Central memory CD8-positive, alpha-beta T cell (primary cell): ENCODE measurements at regions not wholly inside any gene's neighbourhood (a gene's known extent, or its start where the extent isn't known, plus 50 kb on each side); places are given as distances from the start of the nearest gene placed in this dataset.

Source experiments
- ATAC-seq: fragments of 150-1000 bp; cut with Tn5 transposase; replicated peaks from 2 replicates; pipeline ENCODE4 v1.10.0; 2022; ENCODE audit warnings: mild to moderate bottlenecking, moderate FRiP score, moderate number of reproducible peaks; ENCODE audit not compliant: poor library complexity, severe bottlenecking; ENCODE audit errors: extremely low read depth
- DNase-seq, 2 donors: peaks; one replicate each; pipeline ENCODE4 v3.0.0; 2021; ENCODE audit warnings: low spot score in 2 of 2
- H3K27ac Mint-ChIP-seq: one replicate; pipeline ENCODE4 v1.8.0; 2022; ENCODE audit warnings: low read depth, mild to moderate bottlenecking, moderate library complexity, mixed read lengths
- H3K27me3 Mint-ChIP-seq: one replicate; pipeline ENCODE4 v1.8.0; 2022; ENCODE audit warnings: mixed read lengths
- H3K36me3 Mint-ChIP-seq: one replicate; pipeline ENCODE4 v1.8.0; 2022; ENCODE audit warnings: mild to moderate bottlenecking, moderate library complexity, mixed read lengths; ENCODE audit not compliant: insufficient read depth
- H3K4me1 Mint-ChIP-seq: one replicate; pipeline ENCODE4 v1.8.0; 2022; ENCODE audit warnings: mixed read lengths
- H3K4me3 Mint-ChIP-seq: one replicate; pipeline ENCODE4 v1.8.0; 2022; ENCODE audit warnings: mild to moderate bottlenecking, moderate library complexity, mixed read lengths
- H3K9me3 Mint-ChIP-seq: one replicate; pipeline ENCODE4 v1.8.0; 2022; ENCODE audit warnings: mixed read lengths

DNA sequence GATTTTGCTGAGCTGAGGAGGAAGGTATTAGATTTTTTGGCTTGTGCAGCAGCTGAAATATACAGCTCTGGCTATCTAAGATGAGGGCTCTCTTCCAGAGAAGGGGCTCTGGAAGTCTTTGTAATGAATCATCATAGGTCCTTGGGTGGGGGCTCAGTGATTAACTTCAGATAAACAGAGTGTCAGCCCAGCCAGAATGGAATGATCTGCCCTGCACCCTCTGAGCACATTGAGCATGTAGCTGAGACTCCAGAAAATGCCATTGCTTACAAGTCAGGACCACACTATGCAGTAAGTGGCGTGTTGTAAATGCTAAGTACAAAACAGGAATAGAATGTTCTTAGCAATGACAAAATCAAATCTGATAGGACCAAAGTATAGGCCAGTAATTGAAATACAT lies 836.0 kb downstream of the PDHA2 start:
- Mint-ChIP-seq H3K36me3 (no peaks in the 10 kb centered on the region), H3K9me3 (peaks cover 23% of the 10 kb centered on the region), H3K4me1 (no peaks in the 10 kb centered on the region), H3K27me3 (no peaks in the 10 kb centered on the region), H3K27ac (no peak overlapping the region), H3K4me3 (no peak overlapping the region)
- ATAC-seq (no peak), DNase-seq (no peak)

DNA sequence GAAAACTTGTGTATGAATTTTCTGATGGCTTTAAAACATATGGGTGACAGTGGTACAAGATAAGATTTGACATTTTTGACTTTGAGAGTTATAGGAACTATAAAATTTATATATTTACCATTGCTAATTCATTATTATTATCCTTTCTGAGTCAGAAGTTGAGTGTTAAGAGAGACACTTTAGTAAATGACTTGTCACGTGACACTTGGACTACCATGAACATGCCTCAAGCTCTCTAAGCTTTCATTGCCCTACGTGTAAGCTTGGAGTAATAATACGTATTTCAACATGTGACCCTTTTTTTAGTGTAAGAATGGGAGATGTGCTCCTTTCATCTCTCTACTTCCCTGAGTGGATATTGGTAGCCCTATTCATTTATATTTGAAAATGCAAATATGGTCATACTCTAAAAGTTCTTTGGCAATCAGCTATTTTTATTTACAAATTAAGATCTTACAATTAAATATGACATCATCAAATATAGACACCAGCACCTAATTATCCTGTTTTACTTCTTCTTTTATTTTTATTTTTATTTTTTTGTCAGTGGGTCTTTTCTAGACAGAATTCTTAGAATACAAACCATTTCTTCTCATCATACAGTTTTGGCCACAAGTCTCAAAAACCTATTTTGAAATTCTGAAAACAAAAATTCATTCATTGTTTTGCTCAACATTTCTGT lies 837.0 kb downstream of the PDHA2 start:
- no peak overlapping the region for H3K27ac Mint-ChIP-seq
- DNase-seq = no peak
- H3K4me1 Mint-ChIP-seq = no peaks in the 10 kb centered on the region
- H3K4me3 Mint-ChIP-seq = no peak overlapping the region
- no peaks in the 10 kb centered on the region for H3K27me3 Mint-ChIP-seq
- no peak for ATAC-seq
- no peaks in the 10 kb centered on the region for H3K36me3 Mint-ChIP-seq
- H3K9me3 Mint-ChIP-seq = peaks cover 23% of the 10 kb centered on the region

DNA sequence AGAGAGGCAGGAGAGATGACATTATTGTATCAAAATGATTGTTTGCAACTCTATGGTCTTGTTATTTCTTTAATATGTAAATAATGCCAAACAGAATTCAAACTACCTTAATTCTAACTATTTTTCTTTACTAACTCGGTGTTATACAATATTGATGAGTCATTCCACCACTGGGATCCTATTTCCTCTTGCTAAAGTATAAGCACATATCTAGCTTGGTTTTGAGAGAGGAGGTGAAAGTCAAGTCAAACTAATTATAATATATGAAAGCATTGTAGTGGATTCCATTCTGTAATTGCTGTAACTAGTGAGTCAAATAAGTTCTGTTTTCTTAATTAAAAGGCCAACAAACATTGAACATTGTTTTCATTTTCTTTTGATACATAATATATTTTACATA lies 837.6 kb downstream of the PDHA2 start:
- no peak overlapping the region for H3K4me3 Mint-ChIP-seq
- peaks cover 23% of the 10 kb centered on the region for H3K9me3 Mint-ChIP-seq
- DNase-seq (no peak), ATAC-seq (no peak)
- no peaks in the 10 kb centered on the region for H3K36me3 Mint-ChIP-seq
- no peaks in the 10 kb centered on the region for H3K4me1 Mint-ChIP-seq
- no peaks in the 10 kb centered on the region for H3K27me3 Mint-ChIP-seq
- no peak overlapping the region for H3K27ac Mint-ChIP-seq

DNA sequence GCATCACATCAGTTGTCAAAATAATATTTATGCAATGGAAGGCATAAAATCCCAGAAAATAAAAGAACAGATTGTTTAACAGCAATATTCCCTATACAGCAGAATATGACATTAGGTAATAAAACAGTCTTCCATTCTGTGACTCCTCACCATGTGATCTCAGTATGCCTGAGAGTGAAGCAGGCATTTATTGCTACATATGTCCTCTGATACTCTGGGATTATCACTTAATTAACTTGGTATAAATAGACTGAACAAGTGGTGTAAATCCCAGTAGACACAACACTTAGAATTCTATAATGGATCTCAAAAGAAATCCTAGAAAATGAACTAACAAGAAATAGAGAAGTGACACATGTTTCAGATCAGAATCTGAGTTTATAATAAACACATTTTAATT lies 841.3 kb downstream of the PDHA2 start:
- no peaks in the 10 kb centered on the region for H3K36me3 Mint-ChIP-seq
- ATAC-seq (no peak), DNase-seq (no peak)
- no peaks in the 10 kb centered on the region for H3K4me1 Mint-ChIP-seq
- no peak overlapping the region for H3K27ac Mint-ChIP-seq
- H3K4me3 Mint-ChIP-seq = no peak overlapping the region
- H3K27me3 Mint-ChIP-seq = no peaks in the 10 kb centered on the region
- peaks cover 22% of the 10 kb centered on the region for H3K9me3 Mint-ChIP-seq

DNA sequence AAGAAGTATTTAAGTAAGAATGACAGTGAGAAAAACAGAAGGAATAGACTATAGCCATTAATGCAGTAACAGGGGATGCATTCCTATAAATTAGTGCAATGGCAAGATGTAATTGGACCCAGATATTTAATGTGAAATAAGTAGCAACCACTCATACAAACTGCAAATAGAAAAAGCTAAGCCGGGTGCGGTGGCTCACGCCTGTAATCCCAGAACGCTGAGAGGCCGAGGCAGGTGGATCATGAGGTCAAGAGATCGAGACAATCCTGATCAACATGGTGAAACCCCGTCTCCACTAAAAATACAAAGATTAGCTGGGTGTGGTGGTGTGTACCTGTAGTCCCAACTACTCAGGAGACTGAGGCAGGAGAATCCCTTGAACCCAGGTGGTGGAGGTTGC lies 845.8 kb downstream of the PDHA2 start:
- Mint-ChIP-seq H3K9me3 (peaks cover 23% of the 10 kb centered on the region), H3K27me3 (no peaks in the 10 kb centered on the region), H3K4me3 (no peak overlapping the region), H3K4me1 (no peaks in the 10 kb centered on the region), H3K36me3 (no peaks in the 10 kb centered on the region), H3K27ac (no peak overlapping the region)
- DNase-seq (no peak), ATAC-seq (no peak)

DNA sequence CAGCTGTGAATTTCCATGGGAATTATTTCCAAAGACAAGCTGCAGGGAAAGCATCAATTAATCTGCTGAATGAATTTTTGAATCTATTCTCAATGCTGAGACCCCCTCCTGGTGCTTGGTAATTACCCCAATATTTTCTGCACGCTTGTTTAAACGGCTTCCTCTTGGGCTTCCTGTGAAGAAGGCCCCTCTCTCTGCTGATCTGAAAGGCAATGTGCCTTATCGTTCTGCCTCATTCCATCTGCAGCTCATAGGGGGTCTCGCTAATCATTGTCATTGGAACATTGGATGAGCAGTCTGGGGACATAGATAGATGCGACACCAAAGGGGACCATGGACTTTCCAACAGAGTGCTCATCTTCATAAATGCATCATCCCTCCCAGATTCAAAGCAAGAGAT lies 851.6 kb downstream of the PDHA2 start:
- H3K27me3 Mint-ChIP-seq = no peaks in the 10 kb centered on the region
- H3K27ac Mint-ChIP-seq = no peak overlapping the region
- no peaks in the 10 kb centered on the region for H3K36me3 Mint-ChIP-seq
- ATAC-seq = no peak
- H3K4me1 Mint-ChIP-seq = no peaks in the 10 kb centered on the region
- no peak overlapping the region for H3K4me3 Mint-ChIP-seq
- peaks cover 31% of the 10 kb centered on the region for H3K9me3 Mint-ChIP-seq
- no peak for DNase-seq

DNA sequence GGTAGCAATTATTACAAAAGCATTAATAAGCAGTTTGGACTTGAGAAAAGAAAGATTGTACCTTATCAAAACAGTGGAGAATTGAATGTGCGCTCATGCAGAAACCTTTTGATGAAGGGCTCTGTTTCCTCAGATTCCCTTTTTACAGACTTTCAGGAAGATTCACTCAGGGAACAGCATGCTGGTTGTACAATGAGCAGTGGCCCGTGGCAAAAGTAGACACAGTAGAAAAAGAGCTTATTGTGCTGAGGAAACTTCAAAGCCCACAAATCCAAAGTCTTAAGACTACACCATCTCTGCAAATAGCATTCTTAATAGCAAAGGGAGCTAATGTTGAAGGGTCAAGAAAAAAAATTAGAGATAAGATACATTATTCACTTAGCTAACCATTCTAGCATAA lies 858.9 kb downstream of the PDHA2 start:
- H3K27me3 Mint-ChIP-seq = no peaks in the 10 kb centered on the region
- ATAC-seq = no peak
- no peak for DNase-seq
- no peak overlapping the region for H3K27ac Mint-ChIP-seq
- no peak overlapping the region for H3K4me3 Mint-ChIP-seq
- no peaks in the 10 kb centered on the region for H3K4me1 Mint-ChIP-seq
- no peaks in the 10 kb centered on the region for H3K36me3 Mint-ChIP-seq
- H3K9me3 Mint-ChIP-seq = peaks cover 22% of the 10 kb centered on the region

DNA sequence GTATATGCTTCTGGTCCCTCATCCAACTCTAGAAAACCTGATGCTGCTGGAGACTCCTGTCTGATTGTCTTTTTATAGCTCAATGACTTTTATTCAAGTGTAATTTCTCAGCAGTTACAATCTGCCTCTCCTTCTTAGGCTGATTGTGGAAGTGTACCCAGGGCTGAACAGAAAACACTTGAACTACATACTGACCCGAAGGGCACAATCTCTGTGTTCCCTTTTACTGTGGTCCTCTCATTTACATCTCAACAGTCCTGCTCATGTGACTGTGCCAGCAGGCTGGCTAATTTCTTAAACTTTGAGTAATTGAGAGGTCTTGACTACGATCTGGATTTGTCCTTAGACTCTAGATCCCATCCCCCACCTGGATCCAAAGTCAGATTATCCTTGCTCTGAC lies 863.4 kb downstream of the PDHA2 start:
- ATAC-seq (no peak), DNase-seq (no peak)
- Mint-ChIP-seq H3K9me3 (peaks cover 17% of the 10 kb centered on the region), H3K4me3 (no peak overlapping the region), H3K27ac (no peak overlapping the region), H3K27me3 (no peaks in the 10 kb centered on the region), H3K4me1 (no peaks in the 10 kb centered on the region), H3K36me3 (no peaks in the 10 kb centered on the region)

DNA sequence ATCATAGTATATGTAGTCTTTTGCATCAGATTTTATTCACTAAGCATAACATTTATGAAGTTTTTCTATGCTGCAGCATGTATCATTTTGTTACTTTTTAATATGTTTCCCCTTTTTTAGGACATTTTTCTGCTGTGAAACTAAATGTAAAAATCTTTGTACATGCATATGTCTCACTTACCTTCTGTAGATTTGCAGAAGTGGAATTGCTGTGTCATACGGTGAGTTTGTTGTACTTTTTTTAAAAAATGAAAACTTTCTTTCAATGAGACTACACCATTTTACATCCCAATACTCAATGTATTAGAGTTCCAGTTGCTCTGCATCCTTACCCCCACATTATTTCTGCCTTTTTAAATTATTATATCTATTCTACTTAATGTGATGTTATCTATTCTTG lies 868.9 kb downstream of the PDHA2 start:
- DNase-seq = no peak
- Mint-ChIP-seq H3K27me3 (no peaks in the 10 kb centered on the region), H3K9me3 (peaks cover 5% of the 10 kb centered on the region), H3K4me1 (no peaks in the 10 kb centered on the region), H3K27ac (no peak overlapping the region), H3K36me3 (no peaks in the 10 kb centered on the region), H3K4me3 (no peak overlapping the region)
- no peak for ATAC-seq

DNA sequence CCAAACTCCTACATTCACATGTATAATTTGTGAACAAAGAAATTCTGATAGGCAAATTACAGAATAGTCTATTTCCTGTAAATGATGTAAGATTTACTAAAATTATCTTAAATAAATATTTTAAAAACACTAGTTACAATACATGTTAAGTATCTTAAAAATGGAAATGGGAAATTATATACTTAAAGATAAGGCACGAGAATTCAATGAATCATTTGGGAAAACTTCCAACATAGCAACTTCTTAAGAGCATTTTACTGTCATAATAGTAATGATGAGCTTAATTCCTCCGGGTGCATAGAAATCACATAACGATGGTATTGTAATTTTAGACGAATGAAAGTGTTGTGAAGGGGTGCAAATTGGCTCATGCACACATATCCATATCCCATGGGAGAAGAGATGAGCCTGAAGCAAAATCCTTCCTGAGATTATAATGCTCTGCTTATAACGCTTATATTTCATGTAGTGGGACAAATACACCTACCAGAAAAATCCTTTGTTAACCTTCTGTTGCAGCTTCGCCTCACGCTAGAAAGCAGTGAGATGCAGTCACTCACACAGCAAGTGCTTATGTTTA lies 873.5 kb downstream of the PDHA2 start:
- DNase-seq = no peak
- ATAC-seq = no peak
- H3K36me3 Mint-ChIP-seq = no peaks in the 10 kb centered on the region
- H3K27me3 Mint-ChIP-seq = no peaks in the 10 kb centered on the region
- no peaks in the 10 kb centered on the region for H3K4me1 Mint-ChIP-seq
- H3K4me3 Mint-ChIP-seq = no peak overlapping the region
- peaks cover 10% of the 10 kb centered on the region for H3K9me3 Mint-ChIP-seq
- H3K27ac Mint-ChIP-seq = no peak overlapping the region

DNA sequence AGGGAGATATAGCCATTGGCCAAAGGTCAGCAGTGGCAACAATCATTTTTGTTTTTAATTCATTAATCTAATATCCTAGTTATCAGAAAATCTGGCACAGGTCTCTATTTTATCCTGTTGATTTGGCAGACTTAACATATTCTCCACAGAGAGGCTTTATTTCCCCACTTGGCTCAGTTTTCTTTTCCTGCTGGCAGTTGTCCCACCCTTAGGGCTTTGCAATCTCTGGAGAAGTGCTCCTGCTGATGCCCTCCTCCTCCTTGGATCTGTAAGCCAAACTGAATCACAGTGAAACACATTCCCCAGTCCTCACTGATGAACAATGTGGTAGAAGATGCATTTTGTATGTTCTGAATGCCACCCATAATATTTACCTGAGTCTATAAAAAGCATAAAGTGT lies 889.7 kb downstream of the PDHA2 start:
- Mint-ChIP-seq H3K27ac (no peak overlapping the region), H3K9me3 (peaks cover 16% of the 10 kb centered on the region), H3K36me3 (no peaks in the 10 kb centered on the region), H3K4me1 (no peaks in the 10 kb centered on the region), H3K4me3 (no peak overlapping the region), H3K27me3 (no peaks in the 10 kb centered on the region)
- no peak for ATAC-seq
- no peak for DNase-seq

DNA sequence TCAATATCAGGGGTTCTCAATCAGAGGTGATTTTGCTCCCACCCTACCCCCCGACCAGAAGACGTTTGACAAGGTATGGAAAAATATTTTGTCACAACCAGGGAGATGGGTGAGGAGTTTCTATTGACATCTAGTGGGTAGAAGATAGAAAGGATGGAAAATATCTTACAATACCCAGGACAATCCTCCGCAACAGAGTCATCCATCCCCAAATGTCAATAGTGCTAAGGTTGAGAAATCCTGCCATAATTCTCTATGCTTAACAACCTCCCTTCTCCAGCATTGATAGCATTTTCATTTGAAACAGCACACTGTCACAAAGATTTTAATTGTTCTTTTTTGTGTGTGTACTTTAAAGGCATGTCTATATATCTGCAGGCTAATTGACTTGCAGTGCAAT lies 890.5 kb downstream of the PDHA2 start:
- DNase-seq (no peak), ATAC-seq (no peak)
- no peak overlapping the region for H3K27ac Mint-ChIP-seq
- H3K9me3 Mint-ChIP-seq = peaks cover 16% of the 10 kb centered on the region
- H3K4me3 Mint-ChIP-seq = no peak overlapping the region
- H3K4me1 Mint-ChIP-seq = no peaks in the 10 kb centered on the region
- no peaks in the 10 kb centered on the region for H3K36me3 Mint-ChIP-seq
- no peaks in the 10 kb centered on the region for H3K27me3 Mint-ChIP-seq

DNA sequence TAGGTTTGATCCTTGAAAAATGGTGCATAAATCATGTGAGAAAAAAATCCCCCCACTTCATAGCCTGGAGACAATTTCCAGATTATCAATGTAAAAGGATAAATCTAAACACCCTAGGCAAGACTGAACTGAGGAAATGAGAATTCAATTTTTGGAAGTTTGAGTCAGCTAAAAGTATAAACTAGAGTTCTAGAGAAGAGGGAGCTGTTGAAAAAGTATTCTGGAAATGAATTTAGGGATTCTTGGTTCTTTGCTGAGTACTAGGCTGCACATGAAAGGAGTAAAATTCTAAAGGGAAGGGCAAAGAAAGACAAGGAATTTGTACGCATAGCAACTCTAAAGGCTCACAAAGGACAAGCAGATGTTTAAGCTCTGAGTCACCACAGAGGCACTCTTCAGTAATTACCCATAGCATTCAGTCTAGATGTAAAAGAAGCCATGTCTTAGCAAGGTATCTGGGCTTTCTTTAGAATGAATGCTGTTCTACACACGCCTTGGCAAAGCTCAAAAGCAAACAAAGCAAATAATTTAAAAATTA lies 896.5 kb downstream of the PDHA2 start:
- Mint-ChIP-seq H3K4me3 (no peak overlapping the region), H3K4me1 (no peaks in the 10 kb centered on the region), H3K27ac (no peak overlapping the region), H3K9me3 (peaks cover 22% of the 10 kb centered on the region), H3K36me3 (no peaks in the 10 kb centered on the region), H3K27me3 (no peaks in the 10 kb centered on the region)
- DNase-seq (no peak), ATAC-seq (no peak)
